OCI-LY1 (cell line): ENCODE measurements at regions not wholly inside any gene's neighbourhood (a gene's known extent, or its start where the extent isn't known, plus 50 kb on each side); places are given as distances from the start of the nearest gene placed in this dataset.

Source experiments
- CTCF ChIP-seq: fragments of 200-600 bp; sonication (generic), shearing (Covaris generic); IDR thresholded peaks from 2 replicates; pipeline ENCODE4 v1.5.1; 2017; ENCODE audit warnings: mild to moderate bottlenecking, antibody characterized with exemption, low read length, moderate library complexity, mixed read lengths
- EZH2 ChIP-seq: fragments of 200-600 bp; sonication (generic), shearing (Covaris generic); IDR thresholded peaks from 2 replicates; pipeline ENCODE4 v1.8.0; 2017; ENCODE audit warnings: borderline replicate concordance, mixed run types, mild to moderate bottlenecking, antibody characterized with exemption, low read length, moderate library complexity, mixed read lengths

DNA sequence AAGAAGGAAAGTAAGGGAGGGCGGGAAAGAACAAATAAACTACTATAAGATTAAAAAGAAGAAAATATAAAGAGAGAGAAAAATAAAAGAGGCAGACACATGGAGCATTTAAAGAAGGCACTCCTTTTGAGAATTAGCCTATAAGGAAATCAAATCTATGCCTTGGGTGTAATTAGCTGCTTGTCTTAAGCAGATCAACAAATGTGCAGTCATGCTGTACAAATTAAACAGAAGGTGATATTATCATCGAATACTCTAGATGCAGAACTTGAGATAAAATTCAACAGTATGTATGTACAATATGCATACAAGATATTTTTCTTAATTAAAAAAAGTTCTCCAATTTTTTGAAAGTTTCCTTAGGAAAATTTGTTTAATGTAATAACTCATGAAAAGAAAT, 623.0 kb upstream of the CHORDC1 start:
- TF ChIP-seq CTCF, result no peak
- no peak for TF ChIP-seq EZH2
